Stomach (tissue), 4 donors: ENCODE measurements at regions not wholly inside any gene's neighbourhood (a gene's known extent, or its start where the extent isn't known, plus 50 kb on each side); places are given as distances from the start of the nearest gene placed in this dataset.

ENCODE experiments used
- CTCF ChIP-seq, 7 experiments: fragments of 450-650 bp in 4 of 7; fragments of 200-600 bp in 3 of 7; sonication (generic) in 3 of 7; IDR thresholded peaks; one replicate each; pipeline ENCODE4 v1.5.1; 2016 to 2019; ENCODE audit warnings: antibody characterized with exemption in 7 of 7, control low read depth in 2 of 7, mild to moderate bottlenecking in 1 of 7
- EP300 ChIP-seq: sonication (generic); formaldehyde crosslinking; IDR thresholded peaks from one replicate; pipeline ENCODE4 v1.6.1; 2017; ENCODE audit warnings: antibody characterized with exemption
- POLR2A ChIP-seq, 4 donors: fragments of 450-650 bp; IDR thresholded peaks; one replicate each; pipeline ENCODE4 v1.6.1; 2016; ENCODE audit warnings: antibody characterized with exemption in 4 of 4, control low read depth in 2 of 4, mild to moderate bottlenecking in 1 of 4, moderate library complexity in 1 of 4
- POLR2AphosphoS5 ChIP-seq, 3 donors: sonication (generic); formaldehyde crosslinking; IDR thresholded peaks; one replicate each; pipeline ENCODE4 v1.6.1; 2016; ENCODE audit warnings: antibody characterized with exemption in 3 of 3

GRCh38 chr2:52079602-52080001, 1047.7 kb upstream of the NRXN1 start:
- TF ChIP-seq CTCF (IDR thresholded peaks at IDR 0.05) (no peak), POLR2A (IDR thresholded peaks at IDR 0.05) (no peak), EP300 (no peak), POLR2AphosphoS5 (IDR thresholded peaks at IDR 0.05) (no peak)
